ENCODE measurements at regions not wholly inside any gene's neighbourhood (a gene's known extent, or its start where the extent isn't known, plus 50 kb on each side); places are given as distances from the start of the nearest gene placed in this dataset.

GRCh38 chr7:9781710-9782109 is 1192.0 kb upstream of the PHF14 start:
- Histone ChIP-seq H4K20me1 (ENCODE audit: insufficient read depth, poor library complexity, severe bottlenecking) (no peaks in the 10 kb centered on the region), H3K4me1 (ENCODE audit: insufficient read depth) (no peaks in the 10 kb centered on the region), H3K27ac (no peak overlapping the region), H2AFZ (no peak overlapping the region), H3K9me3 (ENCODE audit: low read depth) (no peaks in the 10 kb centered on the region), H3K4me3 (no peak overlapping the region), H3K9me2 (replicated peaks; ENCODE audit: insufficient read depth) (no peaks in the 10 kb centered on the region), H3K79me2 (no peaks in the 10 kb centered on the region), H3K36me3 (replicated peaks; ENCODE audit: insufficient read depth, low read depth) (no peaks in the 10 kb centered on the region), H3K4me2 (no peak overlapping the region), H3K27me3 (no peaks in the 10 kb centered on the region)
- no peak for DNase-seq (ENCODE audit: low spot score)
- TF ChIP-seq EZH2 (IDR thresholded peaks at IDR 0.05; ENCODE audit: borderline replicate concordance) (no peak), CTCF (IDR thresholded peaks at IDR 0.05; ENCODE audit: poor library complexity) (no peak), EZH2phosphoT487 (IDR thresholded peaks at IDR 0.05; ENCODE audit: low read depth, severe bottlenecking, unreplicated experiment) (no peak)
- WGBS (ENCODE audit: low lambda C conversion rate, missing lambda C conversion rate), result 86% methylated on average over 2 of the region's 2 CpGs

GRCh38 chr7:9782275-9782674 is 1191.4 kb upstream of the PHF14 start:
- H3K4me1 ChIP-seq (ENCODE audit: insufficient read depth), result no peaks in the 10 kb centered on the region
- no peaks in the 10 kb centered on the region for H3K9me2 ChIP-seq (replicated peaks; ENCODE audit: insufficient read depth)
- no peak overlapping the region for H3K4me3 ChIP-seq
- TF ChIP-seq EZH2 (IDR thresholded peaks at IDR 0.05; ENCODE audit: borderline replicate concordance) (no peak), EZH2phosphoT487 (IDR thresholded peaks at IDR 0.05; ENCODE audit: low read depth, severe bottlenecking, unreplicated experiment) (no peak), CTCF (IDR thresholded peaks at IDR 0.05; ENCODE audit: poor library complexity) (no peak)
- H3K36me3 ChIP-seq (replicated peaks; ENCODE audit: insufficient read depth, low read depth), result no peaks in the 10 kb centered on the region
- H2AFZ ChIP-seq, result no peak overlapping the region
- H3K27me3 ChIP-seq, result no peaks in the 10 kb centered on the region
- no peak overlapping the region for H3K27ac ChIP-seq
- no peaks in the 10 kb centered on the region for H3K79me2 ChIP-seq
- H4K20me1 ChIP-seq (ENCODE audit: insufficient read depth, poor library complexity, severe bottlenecking), result no peaks in the 10 kb centered on the region
- DNase-seq (ENCODE audit: low spot score), result no peak
- 57% methylated on average over 2 of the region's 2 CpGs for WGBS (ENCODE audit: low lambda C conversion rate, missing lambda C conversion rate)
- no peak overlapping the region for H3K4me2 ChIP-seq
- no peaks in the 10 kb centered on the region for H3K9me3 ChIP-seq (ENCODE audit: low read depth)

- no peak overlapping the region for H3K27ac ChIP-seq
- no peak overlapping the region for H2AFZ ChIP-seq
- H3K4me2 ChIP-seq, result no peak overlapping the region
- no peak overlapping the region for H3K4me3 ChIP-seq
- no peaks in the 10 kb centered on the region for H3K9me2 ChIP-seq (replicated peaks; ENCODE audit: insufficient read depth)
- no peaks in the 10 kb centered on the region for H3K27me3 ChIP-seq
- no peaks in the 10 kb centered on the region for H3K36me3 ChIP-seq (replicated peaks; ENCODE audit: insufficient read depth, low read depth)
- H3K4me1 ChIP-seq (ENCODE audit: insufficient read depth), result no peaks in the 10 kb centered on the region
- 74% methylated on average over 1 of the region's 1 CpG for WGBS (ENCODE audit: low lambda C conversion rate, missing lambda C conversion rate)
- no peaks in the 10 kb centered on the region for H3K9me3 ChIP-seq (ENCODE audit: low read depth)
- DNase-seq (ENCODE audit: low spot score), result no peak
- no peaks in the 10 kb centered on the region for H4K20me1 ChIP-seq (ENCODE audit: insufficient read depth, poor library complexity, severe bottlenecking)
- TF ChIP-seq CTCF (IDR thresholded peaks at IDR 0.05; ENCODE audit: poor library complexity) (no peak), EZH2 (IDR thresholded peaks at IDR 0.05; ENCODE audit: borderline replicate concordance) (no peak), EZH2phosphoT487 (IDR thresholded peaks at IDR 0.05; ENCODE audit: low read depth, severe bottlenecking, unreplicated experiment) (no peak)
- no peaks in the 10 kb centered on the region for H3K79me2 ChIP-seq
Observed at GRCh38 chr7:9785211-9785610, 1188.5 kb upstream of the PHF14 start.

- no peaks in the 10 kb centered on the region for H3K27me3 ChIP-seq
- no peak for DNase-seq (ENCODE audit: low spot score)
Observed at GRCh38 chr7:9796241-9796640, 1177.4 kb upstream of the PHF14 start.

More at GRCh38 chr7:9796241-9796640, 1177.4 kb upstream of the PHF14 start:
- H3K27ac ChIP-seq, result no peak overlapping the region
- no peaks in the 10 kb centered on the region for H4K20me1 ChIP-seq (ENCODE audit: insufficient read depth, poor library complexity, severe bottlenecking)
- H3K4me2 ChIP-seq, result no peak overlapping the region
- no peaks in the 10 kb centered on the region for H3K36me3 ChIP-seq (replicated peaks; ENCODE audit: insufficient read depth, low read depth)
- WGBS (ENCODE audit: low lambda C conversion rate, missing lambda C conversion rate), result 78% methylated on average over 1 of the region's 1 CpG
- H3K9me2 ChIP-seq (replicated peaks; ENCODE audit: insufficient read depth), result no peaks in the 10 kb centered on the region
- H3K9me3 ChIP-seq (ENCODE audit: low read depth), result no peaks in the 10 kb centered on the region
- no peak for TF ChIP-seq CTCF (IDR thresholded peaks at IDR 0.05; ENCODE audit: poor library complexity)
- no peak for TF ChIP-seq EZH2 (IDR thresholded peaks at IDR 0.05; ENCODE audit: borderline replicate concordance)
- no peak for TF ChIP-seq EZH2phosphoT487 (IDR thresholded peaks at IDR 0.05; ENCODE audit: low read depth, severe bottlenecking, unreplicated experiment)
- no peaks in the 10 kb centered on the region for H3K4me1 ChIP-seq (ENCODE audit: insufficient read depth)
- H2AFZ ChIP-seq, result no peak overlapping the region
- no peaks in the 10 kb centered on the region for H3K79me2 ChIP-seq
- H3K4me3 ChIP-seq, result no peak overlapping the region

All from hepatocyte (in vitro differentiated cells).